Large intestine (tissue), 3 donors: ENCODE measurements at regions not wholly inside any gene's neighbourhood (a gene's known extent, or its start where the extent isn't known, plus 50 kb on each side); places are given as distances from the start of the nearest gene placed in this dataset.
"Not testable (repeated sequence)": the region's sequence is repeated elsewhere in the genome, so short reads cannot be mapped to it uniquely, and the experiment has no call there.

Experiments used
- DNase-seq, 2 donors: peaks; one replicate each; pipeline versions ENCODE4 v3.0.0 to v3.0.0-alpha.2; 2013
- H3K27ac ChIP-seq: one replicate; pipeline ENCODE4 v1.5.1; 2013; ENCODE audit warnings: low read length
- H3K27me3 ChIP-seq: 2 replicates; pipeline ENCODE4 v1.6.1; 2013; ENCODE audit warnings: low read length; ENCODE audit not compliant: control insufficient read depth, insufficient read depth
- H3K36me3 ChIP-seq: 2 replicates; pipeline ENCODE4 v1.6.1; 2013; ENCODE audit warnings: low read length; ENCODE audit not compliant: control insufficient read depth, insufficient read depth
- H3K4me1 ChIP-seq: one replicate; pipeline ENCODE4 v1.6.1; 2013; ENCODE audit warnings: low read length; ENCODE audit not compliant: control insufficient read depth, insufficient read depth
- H3K4me3 ChIP-seq: one replicate; pipeline ENCODE4 v1.5.1; 2013; ENCODE audit warnings: low read length
- H3K9me3 ChIP-seq: one replicate; pipeline ENCODE4 v1.6.1; 2013; ENCODE audit warnings: mild to moderate bottlenecking, low read depth, low read length, moderate library complexity; ENCODE audit not compliant: control insufficient read depth
- WGBS: methylation state at CpG from one replicate; pipeline ENCODE4 v1.1.5; 2013; ENCODE audit warnings: low lambda C conversion rate; ENCODE audit not compliant: insufficient coverage; 5-methylcytosine and 5-hydroxymethylcytosine counted together

GRCh38 chr11:109041876-109042275, 377.0 kb downstream of the DDX10 start:
- Histone ChIP-seq H3K27ac (no peak overlapping the region), H3K4me1 (no peaks in the 10 kb centered on the region), H3K9me3 (no peaks in the 10 kb centered on the region), H3K27me3 (no peaks in the 10 kb centered on the region), H3K36me3 (no peaks in the 10 kb centered on the region), H3K4me3 (no peak overlapping the region)
- no peak for DNase-seq
- WGBS, result no CpG with 5 or more reads among the region's 3 CpGs

- Histone ChIP-seq H3K27me3 (no peaks in the 10 kb centered on the region), H3K4me1 (no peaks in the 10 kb centered on the region), H3K27ac (no peak overlapping the region), H3K4me3 (no peak overlapping the region), H3K36me3 (no peaks in the 10 kb centered on the region), H3K9me3 (no peaks in the 10 kb centered on the region)
- DNase-seq, result no peak
- 48% methylated on average over 3 of the region's 3 CpGs for WGBS
These were observed 378.4 kb downstream of the DDX10 start for GRCh38 chr11:109043315-109043714.

- 78% methylated on average over 1 of the region's 11 CpGs for WGBS
These were observed 375.6 kb upstream of the C11orf87 start for GRCh38 chr11:109046284-109046992.

GRCh38 chr11:109048098-109048497, 373.9 kb upstream of the C11orf87 start:
- Histone ChIP-seq H3K9me3 (no peaks in the 10 kb centered on the region), H3K36me3 (no peaks in the 10 kb centered on the region), H3K4me1 (no peaks in the 10 kb centered on the region), H3K27me3 (no peaks in the 10 kb centered on the region), H3K4me3 (no peak overlapping the region), H3K27ac (no peak overlapping the region)
- DNase-seq, result no peak

More at GRCh38 chr11:109046284-109046992, 375.6 kb upstream of the C11orf87 start:
- Histone ChIP-seq H3K36me3 (no peaks in the 10 kb centered on the region), H3K27me3 (no peaks in the 10 kb centered on the region), H3K4me3 (no peak overlapping the region), H3K27ac (no peak overlapping the region), H3K4me1 (no peaks in the 10 kb centered on the region), H3K9me3 (no peaks in the 10 kb centered on the region)
- no peak for DNase-seq

GRCh38 chr11:109051200-109051599, 370.8 kb upstream of the C11orf87 start:
- Histone ChIP-seq H3K4me1 (no peaks in the 10 kb centered on the region), H3K9me3 (no peaks in the 10 kb centered on the region), H3K4me3 (no peak overlapping the region), H3K27me3 (no peaks in the 10 kb centered on the region), H3K36me3 (no peaks in the 10 kb centered on the region), H3K27ac (no peak overlapping the region)
- 67% methylated on average over 1 of the region's 3 CpGs for WGBS
- no peak for DNase-seq

GRCh38 chr11:109059402-109059801, 362.6 kb upstream of the C11orf87 start:
- Histone ChIP-seq H3K27ac (no peak overlapping the region), H3K27me3 (no peaks in the 10 kb centered on the region), H3K36me3 (no peaks in the 10 kb centered on the region), H3K4me1 (no peaks in the 10 kb centered on the region), H3K4me3 (no peak overlapping the region), H3K9me3 (no peaks in the 10 kb centered on the region)
- no CpG with 5 or more reads among the region's 5 CpGs for WGBS
- DNase-seq, result no peak

GRCh38 chr11:109061394-109061793, 360.6 kb upstream of the C11orf87 start:
- H3K36me3 ChIP-seq, result no peaks in the 10 kb centered on the region
- H3K4me3 ChIP-seq, result no peak overlapping the region
- H3K4me1 ChIP-seq, result no peaks in the 10 kb centered on the region
- no peaks in the 10 kb centered on the region for H3K27me3 ChIP-seq
- H3K9me3 ChIP-seq, result no peaks in the 10 kb centered on the region
- no peak overlapping the region for H3K27ac ChIP-seq
- WGBS, result 88% methylated on average over 1 of the region's 1 CpG
- DNase-seq, result no peak

- Histone ChIP-seq H3K4me3 (no peak overlapping the region), H3K36me3 (no peaks in the 10 kb centered on the region), H3K27ac (no peak overlapping the region), H3K4me1 (no peaks in the 10 kb centered on the region), H3K9me3 (no peaks in the 10 kb centered on the region), H3K27me3 (no peaks in the 10 kb centered on the region)
- no peak for DNase-seq
- 80% methylated on average over 1 of the region's 2 CpGs for WGBS
These were observed 359.5 kb upstream of the C11orf87 start for GRCh38 chr11:109062445-109062844.

GRCh38 chr11:109062871-109063270, 359.1 kb upstream of the C11orf87 start:
- 80% methylated on average over 1 of the region's 2 CpGs for WGBS
- DNase-seq, result no peak
- H3K27ac ChIP-seq, result no peak overlapping the region
- no peaks in the 10 kb centered on the region for H3K36me3 ChIP-seq
- H3K9me3 ChIP-seq, result no peaks in the 10 kb centered on the region
- H3K27me3 ChIP-seq, result no peaks in the 10 kb centered on the region
- no peak overlapping the region for H3K4me3 ChIP-seq
- no peaks in the 10 kb centered on the region for H3K4me1 ChIP-seq

GRCh38 chr11:109064618-109065311, 357.2 kb upstream of the C11orf87 start:
- not testable (repeated sequence) for H3K4me1 ChIP-seq, H3K4me3 ChIP-seq, H3K27ac ChIP-seq, H3K27me3 ChIP-seq, H3K9me3 ChIP-seq, DNase-seq, H3K36me3 ChIP-seq
- WGBS, result 100% methylated on average over 1 of the region's 5 CpGs

- H3K4me1 ChIP-seq, result no peaks in the 10 kb centered on the region
- no peak overlapping the region for H3K27ac ChIP-seq
- no peaks in the 10 kb centered on the region for H3K36me3 ChIP-seq
- no peaks in the 10 kb centered on the region for H3K27me3 ChIP-seq
- no peak overlapping the region for H3K4me3 ChIP-seq
- H3K9me3 ChIP-seq, result peaks cover 2% of the 10 kb centered on the region
- no peak for DNase-seq
These were observed 350.7 kb upstream of the C11orf87 start for GRCh38 chr11:109071262-109071661.
